Stimulated activated CD4-positive, alpha-beta T cell treated with anti-CD3 and anti-CD28 coated beads, TNF-alpha, amount 100 ng/mL, for 1 hour (primary cell): ENCODE measurements at regions not wholly inside any gene's neighbourhood (a gene's known extent, or its start where the extent isn't known, plus 50 kb on each side); places are given as distances from the start of the nearest gene placed in this dataset.

Experiments
- DNase-seq, 3 donors: peaks; one replicate each; pipeline ENCODE4 v3.0.0-alpha.2; 2020; ENCODE audit warnings: low read depth in 3 of 3, low spot score in 1 of 3

DNA sequence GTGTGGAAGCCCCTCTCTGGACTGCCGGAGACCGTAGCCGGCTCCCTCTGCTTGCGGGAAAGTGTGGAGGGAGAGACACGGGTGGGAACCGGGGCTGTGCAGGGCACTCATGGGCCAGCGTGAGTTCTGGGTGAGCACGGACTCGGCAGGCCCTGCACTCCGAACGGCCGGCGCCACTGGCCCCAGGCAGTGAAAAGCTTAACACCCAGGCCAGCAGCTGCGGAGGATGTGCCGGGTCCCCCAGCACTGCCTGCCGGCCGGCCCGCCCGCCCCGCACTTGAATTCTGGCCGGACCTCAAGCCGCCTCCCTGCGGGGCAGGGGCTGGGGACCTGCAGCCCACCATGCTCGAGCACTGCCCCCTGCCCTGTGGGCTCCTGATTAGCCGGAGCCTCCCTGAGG, 147.0 kb downstream of the FGF9 start:
- no peak for DNase-seq

- no peak for DNase-seq
Measured at GRCh38 chr13:21822029-21822428, 151.2 kb downstream of the FGF9 start.

DNA sequence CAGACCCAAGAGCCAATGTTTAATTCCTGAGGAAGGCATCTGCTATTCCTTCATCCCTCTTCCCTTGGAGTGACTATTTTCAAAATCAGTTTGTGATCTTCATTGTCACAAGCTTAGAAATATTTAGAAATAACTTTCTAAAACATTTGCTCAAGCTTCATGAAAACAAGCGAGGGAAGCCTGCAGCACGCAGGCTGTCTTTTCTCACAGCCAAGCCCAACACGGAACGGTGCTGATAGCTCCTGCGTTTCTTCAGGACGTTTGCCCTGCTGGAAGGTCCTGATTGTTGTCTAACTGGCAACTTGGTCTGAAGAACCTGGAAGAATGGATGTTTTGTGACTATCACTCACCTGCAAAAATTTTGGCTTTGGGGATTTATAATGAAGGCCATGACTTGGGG, 152.5 kb downstream of the FGF9 start:
- no peak for DNase-seq

GRCh38 chr13:21823949-21824348, 153.1 kb downstream of the FGF9 start:
- DNase-seq = no peak

DNA sequence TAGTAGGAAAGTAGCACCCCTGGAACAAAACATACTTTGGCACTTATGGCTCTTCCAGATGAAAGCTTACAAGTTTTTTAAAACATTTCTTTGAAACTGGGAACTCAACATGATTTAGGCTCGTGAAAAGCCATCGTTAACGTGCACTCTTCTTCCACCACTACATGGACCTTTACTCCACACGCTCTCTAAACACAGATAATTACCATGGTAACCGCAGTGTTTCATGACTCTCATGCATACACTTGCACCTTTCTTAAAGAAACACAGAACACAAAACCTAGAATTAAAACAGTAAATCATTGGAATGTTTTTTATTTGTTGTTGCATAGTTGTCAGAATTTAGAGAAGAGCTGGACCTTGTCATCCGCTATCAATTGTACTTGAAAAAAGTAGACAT, 154.3 kb downstream of the FGF9 start:
- DNase-seq = no peak

- DNase-seq = no peak
Measured at GRCh38 chr13:21825801-21826200, 154.9 kb downstream of the FGF9 start.

GRCh38 chr13:21826214-21827015, 155.5 kb downstream of the FGF9 start:
- DNase-seq = no peak

DNA sequence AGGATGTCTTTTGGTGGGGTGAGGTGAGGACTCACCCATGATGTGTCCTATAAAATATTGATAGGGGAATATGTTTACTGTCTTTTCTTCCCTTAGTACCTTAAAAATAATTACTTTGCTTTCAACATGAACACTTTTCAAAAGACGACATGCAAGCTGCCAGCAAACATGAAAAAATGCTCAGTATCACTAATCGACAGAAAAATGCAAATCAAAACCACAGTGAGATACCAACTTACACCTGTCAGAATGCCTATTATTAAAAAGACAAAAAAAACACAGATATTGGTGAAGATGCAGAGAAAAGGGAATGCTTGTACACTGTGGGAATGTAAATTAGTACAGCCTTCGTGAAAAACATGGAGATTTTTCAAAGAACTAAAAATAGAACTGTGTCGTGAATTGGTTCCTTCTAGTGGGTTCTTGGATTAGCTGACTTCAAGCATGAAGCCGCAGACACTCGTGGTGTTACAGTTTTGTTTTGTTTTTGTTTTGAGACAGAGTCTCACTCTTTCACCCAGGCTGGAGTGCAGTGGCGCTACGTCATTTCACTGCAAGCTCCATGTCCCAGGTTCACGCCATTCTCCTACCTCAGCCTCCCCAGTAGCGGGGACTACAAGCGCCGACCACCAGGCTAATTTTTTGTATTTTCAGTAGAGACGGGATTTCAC, 160.9 kb downstream of the FGF9 start:
- no peak for DNase-seq

DNA sequence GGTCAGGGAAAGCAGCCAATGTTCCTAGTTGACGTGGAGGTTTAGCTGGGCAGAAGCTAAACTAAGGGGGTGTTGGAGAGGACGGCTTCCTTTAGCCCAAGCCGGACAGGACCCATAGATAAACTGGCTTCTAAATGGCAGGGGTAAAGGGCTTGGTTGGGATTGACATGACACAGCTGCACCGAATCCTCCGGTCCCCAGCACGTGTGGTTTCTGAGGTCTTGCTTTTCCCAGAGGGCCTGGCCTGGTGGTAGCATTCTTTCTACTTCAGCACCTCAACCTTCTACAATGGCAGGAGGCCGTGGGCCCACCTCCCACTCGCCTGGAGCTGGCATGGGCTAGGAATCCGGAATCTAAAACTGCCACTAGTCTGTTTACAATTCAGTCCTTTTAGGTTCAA, 163.0 kb downstream of the FGF9 start:
- no peak for DNase-seq

DNA sequence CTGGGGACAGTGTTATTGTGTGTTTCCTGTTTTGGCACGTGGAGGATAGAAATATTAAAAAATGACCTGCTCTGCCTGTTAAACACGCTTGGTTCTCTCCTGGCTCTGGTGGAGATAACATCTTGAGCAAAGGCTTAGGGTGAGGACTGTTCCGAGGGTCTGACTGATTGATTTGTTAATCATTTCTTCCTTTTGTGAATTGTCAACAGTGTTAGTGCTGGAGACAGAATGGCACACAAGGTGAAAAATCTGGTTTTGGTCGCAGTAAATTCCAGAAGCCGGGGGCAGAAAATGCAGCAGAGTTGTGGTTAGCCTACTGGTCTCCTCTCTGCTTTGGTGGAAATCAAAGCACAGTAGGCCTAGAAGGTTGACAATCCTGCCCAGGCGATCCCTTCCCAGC, 163.6 kb downstream of the FGF9 start:
- no peak for DNase-seq

GRCh38 chr13:21837288-21837687, 166.4 kb downstream of the FGF9 start:
- no peak for DNase-seq

GRCh38 chr13:21837841-21838551, 167.1 kb downstream of the FGF9 start:
- DNase-seq = no peak

GRCh38 chr13:21846605-21847004, 175.7 kb downstream of the FGF9 start:
- no peak for DNase-seq

DNA sequence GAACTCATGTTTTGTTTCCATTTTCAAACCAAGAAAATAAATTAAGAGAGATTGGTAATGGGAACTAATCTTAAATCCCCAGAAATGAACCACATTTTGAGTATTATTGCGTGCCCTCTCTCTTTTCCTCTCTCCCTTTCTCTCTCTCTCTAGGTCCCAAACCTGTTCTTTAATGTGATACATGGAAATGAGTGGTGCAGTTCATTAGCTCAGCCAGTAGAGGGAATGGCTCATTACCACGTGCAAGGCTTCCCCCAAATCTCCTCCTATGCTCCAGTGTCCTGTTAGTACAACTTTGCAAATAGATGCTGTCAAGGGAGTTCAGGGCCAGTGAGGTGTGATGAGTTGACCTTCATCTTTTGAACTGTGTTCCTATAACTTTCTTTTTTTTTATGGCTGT, 178.4 kb downstream of the FGF9 start:
- DNase-seq = no peak

GRCh38 chr13:21850013-21851006, 179.4 kb downstream of the FGF9 start:
- DNase-seq = no peak

DNA sequence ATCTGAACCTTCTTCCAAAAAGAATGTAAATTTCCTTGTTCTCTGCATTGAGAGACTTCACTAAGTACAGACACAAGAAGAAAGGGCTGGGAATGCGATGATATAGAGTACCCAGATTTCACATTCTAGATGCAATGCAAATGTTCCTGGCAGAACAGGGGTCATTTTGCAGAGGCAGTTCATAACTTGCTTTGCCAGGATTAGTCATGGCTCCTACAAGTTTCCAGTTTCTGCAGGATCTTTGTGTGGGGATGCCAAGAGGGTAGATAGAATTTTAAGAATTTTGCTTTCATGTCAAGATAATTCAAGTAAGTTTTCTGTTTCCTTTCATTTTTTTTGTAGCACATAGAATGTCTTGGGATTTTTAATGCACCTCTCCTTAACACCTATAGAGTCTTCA, 181.2 kb downstream of the FGF9 start:
- no peak for DNase-seq

DNA sequence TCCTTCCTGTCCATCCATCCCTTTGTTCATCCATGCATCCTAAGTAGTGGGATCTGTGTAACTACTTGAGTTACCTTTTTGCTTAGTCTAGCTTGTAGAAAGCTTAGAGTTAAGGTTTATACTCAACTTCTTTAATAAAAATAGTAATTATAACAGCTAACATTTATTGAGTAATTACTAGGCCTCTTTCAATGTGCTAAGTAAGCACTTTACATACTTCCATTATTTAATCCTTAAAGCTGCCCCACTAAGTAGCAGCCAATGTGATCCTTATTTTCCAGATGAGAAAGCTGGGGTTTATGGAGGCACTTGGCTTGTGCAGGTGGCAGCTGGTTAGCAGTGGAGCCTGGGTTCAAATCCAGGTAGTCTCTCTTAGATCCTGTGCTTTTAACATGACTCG, 182.9 kb downstream of the FGF9 start:
- DNase-seq = no peak

DNA sequence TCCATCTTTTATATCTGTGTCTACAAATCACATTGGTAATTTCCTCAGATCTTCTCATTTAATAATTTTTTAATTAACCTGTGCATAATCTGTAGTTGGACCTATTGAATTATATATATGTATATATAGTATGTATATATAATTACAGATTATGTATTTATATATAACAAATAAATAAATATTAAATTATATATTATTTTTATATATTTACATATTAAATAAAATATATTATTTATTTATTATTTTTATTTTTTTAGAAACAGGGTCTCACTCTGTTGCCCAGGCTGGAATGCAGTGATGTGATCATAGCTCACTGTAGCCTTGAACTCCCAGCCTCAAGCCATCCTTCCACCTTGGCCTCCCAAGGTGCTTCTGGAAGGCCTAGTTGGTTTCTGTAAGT, 197.9 kb downstream of the FGF9 start:
- no peak for DNase-seq

GRCh38 chr13:21871382-21871781, 200.5 kb downstream of the FGF9 start:
- DNase-seq = no peak

GRCh38 chr13:21871919-21872318, 201.0 kb downstream of the FGF9 start:
- DNase-seq = no peak

DNA sequence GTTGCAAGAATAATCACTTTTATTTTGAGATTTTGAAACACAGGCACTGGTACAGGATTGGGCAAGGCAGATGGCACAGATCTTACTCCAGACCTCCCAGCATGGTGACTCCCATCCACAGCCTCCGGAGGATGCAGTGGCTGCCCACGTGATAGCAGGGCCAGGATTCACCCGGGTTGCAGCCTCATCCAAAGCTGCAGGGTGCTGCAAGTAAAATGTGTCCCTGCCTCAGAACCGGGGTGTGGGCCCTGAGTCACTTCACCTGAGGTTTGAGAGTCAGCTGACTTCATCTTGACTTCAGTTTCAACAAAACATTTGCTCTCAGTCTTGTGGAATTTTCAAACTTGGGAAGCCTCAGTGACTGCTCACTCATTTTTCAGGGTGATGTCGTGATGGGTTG, 201.9 kb downstream of the FGF9 start:
- DNase-seq = no peak
